Non-pigmented ciliary epithelial cell (primary cell): ENCODE measurements at regions not wholly inside any gene's neighbourhood (a gene's known extent, or its start where the extent isn't known, plus 50 kb on each side); places are given as distances from the start of the nearest gene placed in this dataset.
A peak's percentile ranks its signal among the peaks of the same experiment; 100 is the strongest.

Source experiments
- DNase-seq: peaks from one replicate; pipeline ENCODE4 v3.0.0-alpha.2; 2010; ENCODE audit warnings: low read depth

- no peak for DNase-seq
These were observed 528.7 kb downstream of the ZIC1 start for GRCh38 chr3:147937891-147938290.

- DNase-seq: no peak
These were observed 530.3 kb downstream of the ZIC1 start for GRCh38 chr3:147939425-147939824.

GRCh38 chr3:147939839-147940238 lies 530.7 kb downstream of the ZIC1 start:
- no peak for DNase-seq

- DNase-seq: no peak
These were observed 531.4 kb downstream of the ZIC1 start for GRCh38 chr3:147940405-147941193.

- DNase-seq: no peak
These were observed 532.8 kb downstream of the ZIC1 start for GRCh38 chr3:147941969-147942368.

GRCh38 chr3:147943265-147943945 lies 534.2 kb downstream of the ZIC1 start:
- peak; percentile 90 for DNase-seq

- DNase-seq: peak; percentile 90
These were observed 536.9 kb downstream of the ZIC1 start for GRCh38 chr3:147945968-147946519.

- DNase-seq: no peak
These were observed 547.5 kb downstream of the ZIC1 start for GRCh38 chr3:147956615-147957014.

GRCh38 chr3:147958754-147959153 lies 549.6 kb downstream of the ZIC1 start:
- DNase-seq: no peak

- no peak for DNase-seq
These were observed 551.6 kb downstream of the ZIC1 start for GRCh38 chr3:147960786-147961185.

GRCh38 chr3:147962408-147963164 lies 553.4 kb downstream of the ZIC1 start:
- no peak for DNase-seq

- DNase-seq: no peak
These were observed 554.5 kb downstream of the ZIC1 start for GRCh38 chr3:147963711-147964110.

- no peak for DNase-seq
These were observed 566.0 kb downstream of the ZIC1 start for GRCh38 chr3:147975165-147975564.

- DNase-seq: peak; percentile 1
These were observed 567.8 kb downstream of the ZIC1 start for GRCh38 chr3:147977001-147977400.

GRCh38 chr3:147987549-147987948 lies 578.4 kb downstream of the ZIC1 start:
- no peak for DNase-seq

- no peak for DNase-seq
These were observed 580.2 kb downstream of the ZIC1 start for GRCh38 chr3:147989344-147989743.

GRCh38 chr3:148002705-148003205 lies 593.6 kb downstream of the ZIC1 start:
- no peak for DNase-seq

GRCh38 chr3:148004331-148004730 lies 595.2 kb downstream of the ZIC1 start:
- no peak for DNase-seq

- no peak for DNase-seq
These were observed 596.3 kb downstream of the ZIC1 start for GRCh38 chr3:148005456-148005855.

GRCh38 chr3:148006508-148006907 lies 597.3 kb downstream of the ZIC1 start:
- DNase-seq: peak; percentile 78

- DNase-seq: no peak
These were observed 599.4 kb downstream of the ZIC1 start for GRCh38 chr3:148008591-148008990.

GRCh38 chr3:148020861-148021260 lies 611.7 kb downstream of the ZIC1 start:
- no peak for DNase-seq
